DOHH2 (cell line): ENCODE measurements at regions not wholly inside any gene's neighbourhood (a gene's known extent, or its start where the extent isn't known, plus 50 kb on each side); places are given as distances from the start of the nearest gene placed in this dataset.
"Not testable (repeated sequence)": the region's sequence is repeated elsewhere in the genome, so short reads cannot be mapped to it uniquely, and the experiment has no call there.

Experiments used
- EZH2phosphoT487 ChIP-seq: fragments of 200-600 bp; sonication (generic); IDR thresholded peaks from 2 replicates; pipeline ENCODE4 v1.6.1; 2017; ENCODE audit warnings: borderline replicate concordance, mild to moderate bottlenecking, antibody characterized with exemption, low read length, moderate library complexity, mixed read lengths
- TF ChIP-seq, protein P1 (sequence below): fragments of 200-600 bp; sonication (generic); IDR thresholded peaks from one replicate; pipeline ENCODE4 v1.5.1; 2014; ENCODE audit warnings: antibody characterized with exemption, mild to moderate bottlenecking, low read depth, low read length; ENCODE audit not compliant: poor library complexity, severe bottlenecking

DNA sequence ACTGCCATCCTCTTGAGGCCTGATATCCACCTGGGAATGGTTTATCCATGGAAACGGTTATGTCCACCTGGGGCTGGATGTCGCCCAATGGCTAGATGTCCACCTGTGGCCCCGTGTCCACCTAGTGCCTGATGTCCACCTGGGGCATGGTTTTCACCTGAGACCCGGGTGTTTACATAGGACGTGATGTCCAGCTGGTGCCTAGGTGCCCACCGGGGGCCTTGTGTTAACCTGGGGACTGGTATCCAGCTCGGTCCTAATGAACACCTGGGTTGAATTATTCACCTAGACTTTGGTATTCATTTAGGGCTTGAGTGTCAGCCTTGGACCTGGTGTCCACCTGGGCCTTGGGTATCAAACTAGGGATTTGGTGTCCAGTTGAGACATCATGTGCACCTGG lies 202.7 kb downstream of the POTEG start:
- TF ChIP-seq, protein P1, sequence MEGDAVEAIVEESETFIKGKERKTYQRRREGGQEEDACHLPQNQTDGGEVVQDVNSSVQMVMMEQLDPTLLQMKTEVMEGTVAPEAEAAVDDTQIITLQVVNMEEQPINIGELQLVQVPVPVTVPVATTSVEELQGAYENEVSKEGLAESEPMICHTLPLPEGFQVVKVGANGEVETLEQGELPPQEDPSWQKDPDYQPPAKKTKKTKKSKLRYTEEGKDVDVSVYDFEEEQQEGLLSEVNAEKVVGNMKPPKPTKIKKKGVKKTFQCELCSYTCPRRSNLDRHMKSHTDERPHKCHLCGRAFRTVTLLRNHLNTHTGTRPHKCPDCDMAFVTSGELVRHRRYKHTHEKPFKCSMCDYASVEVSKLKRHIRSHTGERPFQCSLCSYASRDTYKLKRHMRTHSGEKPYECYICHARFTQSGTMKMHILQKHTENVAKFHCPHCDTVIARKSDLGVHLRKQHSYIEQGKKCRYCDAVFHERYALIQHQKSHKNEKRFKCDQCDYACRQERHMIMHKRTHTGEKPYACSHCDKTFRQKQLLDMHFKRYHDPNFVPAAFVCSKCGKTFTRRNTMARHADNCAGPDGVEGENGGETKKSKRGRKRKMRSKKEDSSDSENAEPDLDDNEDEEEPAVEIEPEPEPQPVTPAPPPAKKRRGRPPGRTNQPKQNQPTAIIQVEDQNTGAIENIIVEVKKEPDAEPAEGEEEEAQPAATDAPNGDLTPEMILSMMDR = not testable (repeated sequence)
- TF ChIP-seq EZH2phosphoT487 = not testable (repeated sequence)
